Right lobe of liver (tissue), 6 donors: ENCODE measurements at regions not wholly inside any gene's neighbourhood (a gene's known extent, or its start where the extent isn't known, plus 50 kb on each side); places are given as distances from the start of the nearest gene placed in this dataset.

ENCODE experiments used
- ATAC-seq, 4 donors: fragments of 200-7000 bp; cut with Tn5 transposase; one replicate each; pipeline ENCODE4 v1.9.1; 2020; ENCODE audit warnings: mild to moderate bottlenecking in 4 of 4, moderate library complexity in 4 of 4
- DNase-seq, 3 donors: peaks; one replicate each; pipeline ENCODE4 v3.0.0-alpha.2; 2020
- H3K27ac ChIP-seq, 3 donors: fragments of 200-600 bp; one replicate each; pipeline ENCODE4 v1.8.0; 2022
- H3K27me3 ChIP-seq, 2 donors: fragments of 200-600 bp; one replicate each; pipeline ENCODE4 v1.8.0; 2022
- H3K36me3 ChIP-seq, 4 donors: fragments of 200-600 bp; sonication (generic) in 1 of 4; one replicate each; pipeline versions ENCODE4 v1.5.1 to v1.8.0; 2017 to 2022; ENCODE audit warnings: control low read depth in 1 of 4
- H3K4me1 ChIP-seq, 4 donors: fragments of 200-600 bp; sonication (generic) in 1 of 4; one replicate each; pipeline versions ENCODE4 v1.5.1 to v1.8.0; 2017 to 2022; ENCODE audit warnings: control low read depth in 1 of 4
- H3K4me3 ChIP-seq, 3 donors: fragments of 200-600 bp; one replicate each; pipeline ENCODE4 v1.8.0; 2022
- H3K9me3 ChIP-seq, 4 donors: fragments of 200-600 bp; sonication (generic) in 1 of 4; one replicate each; pipeline versions ENCODE4 v1.5.1 to v1.8.0; 2017 to 2022; ENCODE audit warnings: control low read depth in 1 of 4
- CTCF ChIP-seq, 4 donors: fragments of 200-600 bp in 3 of 4; fragments of 450-650 bp in 1 of 4; IDR thresholded peaks; one replicate each; pipeline versions ENCODE4 v1.5.1 to v1.8.0; 2016 to 2022; ENCODE audit warnings: antibody characterized with exemption in 4 of 4, mild to moderate bottlenecking in 2 of 4
- POLR2A ChIP-seq: fragments of 450-650 bp; IDR thresholded peaks from one replicate; pipeline ENCODE4 v1.6.1; 2017; ENCODE audit warnings: antibody characterized with exemption, mild to moderate bottlenecking
- WGBS: methylation state at CpG from one replicate; pipeline ENCODE4 v1.1.6; 2018; ENCODE audit warnings: low coverage, low lambda C conversion rate; ENCODE audit not compliant: insufficient coverage; ENCODE audit errors: missing lambda C conversion rate; 5-methylcytosine and 5-hydroxymethylcytosine counted together
- intact Hi-C, 2 donors: fragments of 100-400 bp; cut with DNase I; formaldehyde crosslinking; loops; one replicate each; pipeline versions ENCODE4 v1.11.2 to v1.14.1; 2022
- donor health status: DM: no; HTN: yes; CAD: no.
- donor health status: DM: no; HTN: no; CAD: no.
- donor health status: DM: no; HTN: no; CAD: no.
- donor health status: DM: no; HTN: yes; CAD: no.
- donor health status: DM: no; HTN: yes; CAD: no.

- Histone ChIP-seq H3K4me3 (no peak overlapping the region), H3K9me3 (no peaks in the 10 kb centered on the region), H3K36me3 (no peaks in the 10 kb centered on the region), H3K4me1 (no peaks in the 10 kb centered on the region), H3K27ac (no peak overlapping the region), H3K27me3 (no peaks in the 10 kb centered on the region)
- intact Hi-C loops: no loop called here
- TF ChIP-seq CTCF (IDR thresholded peaks at IDR 0.05): no peak
- TF ChIP-seq POLR2A: no peak
- DNase-seq (no peak), ATAC-seq (no peak)
- WGBS: 38% methylated on average over 1 of the region's 1 CpG
These were observed 259.9 kb upstream of the MARCKS start for GRCh38 chr6:113597231-113597583.

- H3K27me3 ChIP-seq: no peaks in the 10 kb centered on the region
- DNase-seq (no peak), ATAC-seq (no peak)
- H3K4me3 ChIP-seq: no peak overlapping the region
- TF ChIP-seq POLR2A: no peak
- TF ChIP-seq CTCF (IDR thresholded peaks at IDR 0.05): no peak
- intact Hi-C loops: no loop called here
- 74% methylated on average over 3 of the region's 3 CpGs for WGBS
- H3K36me3 ChIP-seq: no peaks in the 10 kb centered on the region
- H3K4me1 ChIP-seq: no peaks in the 10 kb centered on the region
- H3K27ac ChIP-seq: no peak overlapping the region
- H3K9me3 ChIP-seq: no peaks in the 10 kb centered on the region
These were observed 258.4 kb upstream of the MARCKS start for GRCh38 chr6:113598786-113599185.

- H3K4me1 ChIP-seq: no peaks in the 10 kb centered on the region
- intact Hi-C loops: no loop called here
- no peaks in the 10 kb centered on the region for H3K9me3 ChIP-seq
- H3K36me3 ChIP-seq: no peaks in the 10 kb centered on the region
- no peak overlapping the region for H3K27ac ChIP-seq
- no peak for DNase-seq
- TF ChIP-seq POLR2A: no peak
- no peak for ATAC-seq
- H3K27me3 ChIP-seq: no peaks in the 10 kb centered on the region
- no peak overlapping the region for H3K4me3 ChIP-seq
These were observed 257.7 kb upstream of the MARCKS start for GRCh38 chr6:113599444-113599843.

- DNase-seq (no peak), ATAC-seq (peak in 2 of 4 donors; percentile 28 to 33)
- Histone ChIP-seq H3K4me1 (no peaks in the 10 kb centered on the region), H3K27ac (no peak overlapping the region), H3K4me3 (no peak overlapping the region), H3K9me3 (no peaks in the 10 kb centered on the region), H3K36me3 (no peaks in the 10 kb centered on the region), H3K27me3 (no peaks in the 10 kb centered on the region)
- TF ChIP-seq POLR2A (no peak), CTCF (IDR thresholded peaks at IDR 0.05) (no peak)
- intact Hi-C loops: no loop called here
- whole genome bisulfite sequencing: 64% methylated on average over 2 of the region's 2 CpGs
These were observed 256.4 kb upstream of the MARCKS start for GRCh38 chr6:113600551-113601339.

- intact Hi-C loops: no loop called here
- ATAC-seq (no peak), DNase-seq (no peak)
- no peaks in the 10 kb centered on the region for H3K9me3 ChIP-seq
- H3K4me1 ChIP-seq: no peaks in the 10 kb centered on the region
- H3K27ac ChIP-seq: no peak overlapping the region
- no peaks in the 10 kb centered on the region for H3K27me3 ChIP-seq
- WGBS: 50% methylated on average over 2 of the region's 2 CpGs
- no peak for TF ChIP-seq CTCF (IDR thresholded peaks at IDR 0.05)
- TF ChIP-seq POLR2A: no peak
- H3K36me3 ChIP-seq: no peaks in the 10 kb centered on the region
- no peak overlapping the region for H3K4me3 ChIP-seq
These were observed 249.2 kb upstream of the MARCKS start for GRCh38 chr6:113607821-113608545.
